ENCODE measurements at regions not wholly inside any gene's neighbourhood (a gene's known extent, or its start where the extent isn't known, plus 50 kb on each side); places are given as distances from the start of the nearest gene placed in this dataset.

GRCh38 chr3:35413483-35413882 is 225.8 kb upstream of the ARPP21 start:
- TF ChIP-seq EZH2 (IDR thresholded peaks at IDR 0.05; ENCODE audit: borderline replicate concordance, low read depth, low read length, severe bottlenecking) (no peak), CTCF (IDR thresholded peaks at IDR 0.05; ENCODE audit: extremely low read depth in 1 of 2, insufficient read depth in 1 of 2, low read depth in 1 of 2, low read length in 2 of 2) (no peak), POLR2AphosphoS5 (IDR thresholded peaks at IDR 0.05; ENCODE audit: insufficient read depth, low read depth, low read length) (no peak), POLR2A (IDR thresholded peaks at IDR 0.05; ENCODE audit: low read depth, low read length) (no peak), FOS (IDR thresholded peaks at IDR 0.05; ENCODE audit: borderline replicate concordance, insufficient read depth, low read length) (no peak), MAX (IDR thresholded peaks at IDR 0.05; ENCODE audit: insufficient read depth, insufficient read length) (no peak)

Measured in endothelial cell of umbilical vein (primary cell).